ENCODE measurements at regions not wholly inside any gene's neighbourhood (a gene's known extent, or its start where the extent isn't known, plus 50 kb on each side); places are given as distances from the start of the nearest gene placed in this dataset.

- DNase-seq = no peak
- intact Hi-C loops (cut with DNase I) = no loop called here
Observed at GRCh38 chr6:105800871-105801270, 285.3 kb upstream of the PRDM1 start.

GRCh38 chr6:105800398-105800797 is 285.7 kb upstream of the PRDM1 start:
- intact Hi-C loops (cut with DNase I) = no loop called here
- DNase-seq = no peak

- DNase-seq = peak in 3 of 10 donors; percentile 20 to 48 (median 25)
- intact Hi-C loops (cut with DNase I) = no loop called here
Observed at GRCh38 chr6:105799056-105799455, 287.1 kb upstream of the PRDM1 start.

GRCh38 chr6:105797983-105798453 is 288.1 kb upstream of the PRDM1 start:
- intact Hi-C loops (cut with DNase I) = no loop called here
- DNase-seq = no peak

- intact Hi-C loops (cut with DNase I) = no loop called here
- no peak for DNase-seq
Observed at GRCh38 chr6:105797286-105797979, 288.7 kb upstream of the PRDM1 start.

- intact Hi-C loops (cut with DNase I) = no loop called here
- no peak for DNase-seq
Observed at GRCh38 chr6:105795913-105796517, 290.1 kb upstream of the PRDM1 start.

- DNase-seq = no peak
- intact Hi-C loops (cut with DNase I) = no loop called here
Observed at GRCh38 chr6:105795366-105795765, 290.8 kb upstream of the PRDM1 start.

- intact Hi-C loops (cut with DNase I) = no loop called here
- no peak for DNase-seq
Observed at GRCh38 chr6:105794870-105795269, 291.3 kb upstream of the PRDM1 start.

GRCh38 chr6:105794239-105794638 is 291.9 kb upstream of the PRDM1 start:
- intact Hi-C loops (cut with DNase I) = no loop called here
- peak in 2 of 10 donors; percentile 19 to 71 for DNase-seq

GRCh38 chr6:105793130-105793529 is 293.0 kb upstream of the PRDM1 start:
- intact Hi-C loops (cut with DNase I) = no loop called here
- DNase-seq = no peak

- no peak for DNase-seq
- intact Hi-C loops (cut with DNase I) = no loop called here
Observed at GRCh38 chr6:105791583-105792318, 294.4 kb upstream of the PRDM1 start.

- DNase-seq = no peak
- intact Hi-C loops (cut with DNase I) = no loop called here
Observed at GRCh38 chr6:105791179-105791578, 295.0 kb upstream of the PRDM1 start.

GRCh38 chr6:105790635-105791034 is 295.5 kb upstream of the PRDM1 start:
- intact Hi-C loops (cut with DNase I) = no loop called here
- no peak for DNase-seq

- intact Hi-C loops (cut with DNase I) = no loop called here
- no peak for DNase-seq
Observed at GRCh38 chr6:105789935-105790334, 296.2 kb upstream of the PRDM1 start.

- no peak for DNase-seq
- intact Hi-C loops (cut with DNase I) = no loop called here
Observed at GRCh38 chr6:105787747-105788146, 298.4 kb upstream of the PRDM1 start.

GRCh38 chr6:105786890-105787655 is 299.1 kb upstream of the PRDM1 start:
- no peak for DNase-seq
- intact Hi-C loops (cut with DNase I) = no loop called here

GRCh38 chr6:105786449-105786848 is 299.7 kb upstream of the PRDM1 start:
- intact Hi-C loops (cut with DNase I) = no loop called here
- no peak for DNase-seq

GRCh38 chr6:105785066-105785811 is 300.9 kb upstream of the PRDM1 start:
- intact Hi-C loops (cut with DNase I) = no loop called here
- DNase-seq = peak in 1 of 10 donors; percentile 62

GRCh38 chr6:105784179-105784578 is 302.0 kb upstream of the PRDM1 start:
- intact Hi-C loops (cut with DNase I) = no loop called here
- no peak for DNase-seq

- intact Hi-C loops (cut with DNase I) = no loop called here
- no peak for DNase-seq
Observed at GRCh38 chr6:105783333-105783935, 302.7 kb upstream of the PRDM1 start.
